ENCODE measurements at regions not wholly inside any gene's neighbourhood (a gene's known extent, or its start where the extent isn't known, plus 50 kb on each side); places are given as distances from the start of the nearest gene placed in this dataset.

DNA sequence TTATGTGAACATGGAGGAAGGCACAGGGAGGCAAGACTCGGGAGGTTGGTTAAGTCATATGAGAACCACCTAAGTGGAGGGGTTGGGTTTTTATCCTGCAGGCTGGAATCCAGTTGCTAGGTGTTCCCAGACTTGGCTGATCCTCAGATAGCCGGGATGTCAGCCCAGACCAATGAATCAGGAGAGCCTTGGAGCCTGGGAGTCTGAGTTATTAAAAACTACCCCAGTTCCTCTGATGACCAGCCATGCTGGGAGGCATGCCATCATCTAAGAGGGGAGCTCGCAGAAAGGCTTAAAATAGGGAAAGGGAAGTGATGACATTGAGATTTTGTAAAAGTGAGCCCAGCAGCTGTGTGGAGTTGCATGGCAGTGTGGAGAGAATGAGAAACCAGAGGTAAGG is 238.1 kb downstream of the ZNF248 start:
- Histone ChIP-seq H3K27ac (no peak overlapping the region), H3K4me1 (no peaks in the 10 kb centered on the region), H3K9me3 (no peaks in the 10 kb centered on the region), H3K27me3 (no peaks in the 10 kb centered on the region), H3K36me3 (no peaks in the 10 kb centered on the region), H3K4me3 (no peak overlapping the region)
- peak in 1 of 2 donors; percentile 40 for DNase-seq
- intact Hi-C loops (cut with DNase I; ENCODE audit: low total_unique reads) = no loop called here
- no peak for TF ChIP-seq CTCF (IDR thresholded peaks at IDR 0.05)
- TF ChIP-seq POLR2A (IDR thresholded peaks at IDR 0.05) = no peak

GRCh38 chr10:37588299-37588698 is 269.1 kb downstream of the ZNF248 start:
- DNase-seq = no peak
- Histone ChIP-seq H3K9me3 (no peaks in the 10 kb centered on the region), H3K4me1 (no peaks in the 10 kb centered on the region), H3K27me3 (no peaks in the 10 kb centered on the region), H3K36me3 (no peaks in the 10 kb centered on the region), H3K4me3 (no peak overlapping the region), H3K27ac (no peak overlapping the region)
- intact Hi-C loops (cut with DNase I; ENCODE audit: low total_unique reads) = no loop called here
- TF ChIP-seq POLR2A (IDR thresholded peaks at IDR 0.05) (no peak), CTCF (IDR thresholded peaks at IDR 0.05) (no peak)

DNA sequence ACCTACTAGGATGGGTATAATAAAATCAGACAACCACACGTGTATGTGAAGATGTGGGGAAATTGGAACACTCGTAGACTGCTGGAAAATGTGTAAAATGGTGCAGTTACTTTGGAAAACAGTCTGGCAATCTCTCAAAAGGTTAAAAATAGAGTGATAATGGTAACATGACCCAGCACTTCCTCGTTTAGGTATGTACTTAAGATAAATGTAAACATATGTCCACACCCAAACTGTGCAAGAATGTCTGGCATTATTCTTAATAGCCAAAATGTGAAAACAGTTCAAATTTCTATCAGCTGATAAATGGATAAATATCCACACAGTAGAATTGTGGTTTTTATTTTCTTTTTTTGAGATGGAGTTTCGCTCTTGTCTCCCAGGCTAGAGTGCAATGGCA is 272.8 kb downstream of the ZNF248 start:
- Histone ChIP-seq H3K27ac (no peak overlapping the region), H3K9me3 (no peaks in the 10 kb centered on the region), H3K4me1 (no peaks in the 10 kb centered on the region), H3K4me3 (no peak overlapping the region), H3K36me3 (no peaks in the 10 kb centered on the region), H3K27me3 (no peaks in the 10 kb centered on the region)
- DNase-seq = no peak
- TF ChIP-seq POLR2A (IDR thresholded peaks at IDR 0.05) (no peak), CTCF (IDR thresholded peaks at IDR 0.05) (no peak)
- intact Hi-C loops (cut with DNase I; ENCODE audit: low total_unique reads) = no loop called here

- intact Hi-C loops (cut with DNase I; ENCODE audit: low total_unique reads) = no loop called here
- H3K36me3 ChIP-seq = no peaks in the 10 kb centered on the region
- H3K9me3 ChIP-seq = no peaks in the 10 kb centered on the region
- no peaks in the 10 kb centered on the region for H3K27me3 ChIP-seq
- no peaks in the 10 kb centered on the region for H3K4me1 ChIP-seq
- no peak for DNase-seq
- H3K27ac ChIP-seq = no peak overlapping the region
- H3K4me3 ChIP-seq = no peak overlapping the region
- TF ChIP-seq CTCF (IDR thresholded peaks at IDR 0.05) (no peak), POLR2A (IDR thresholded peaks at IDR 0.05) (no peak)
Observed at GRCh38 chr10:37582237-37582636, 275.2 kb downstream of the ZNF248 start.

GRCh38 chr10:37576154-37576553 is 281.3 kb downstream of the ZNF248 start:
- DNase-seq = no peak
- Histone ChIP-seq H3K36me3 (no peaks in the 10 kb centered on the region), H3K27me3 (no peaks in the 10 kb centered on the region), H3K4me1 (no peaks in the 10 kb centered on the region), H3K9me3 (no peaks in the 10 kb centered on the region), H3K27ac (no peak overlapping the region), H3K4me3 (no peak overlapping the region)
- no peak for TF ChIP-seq POLR2A (IDR thresholded peaks at IDR 0.05)
- no peak for TF ChIP-seq CTCF (IDR thresholded peaks at IDR 0.05)
- intact Hi-C loops (cut with DNase I; ENCODE audit: low total_unique reads) = no loop called here

Measured in uterus (tissue), 3 donors.